Activated T-helper 1 cell treated with anti-CD3 and anti-CD28 coated beads, Interleukin-2, amount 50 U/mL, for 16 hours (primary cell): ENCODE measurements at regions not wholly inside any gene's neighbourhood (a gene's known extent, or its start where the extent isn't known, plus 50 kb on each side); places are given as distances from the start of the nearest gene placed in this dataset.

Experiments used
- DNase-seq, 2 donors: peaks; one replicate each; pipeline ENCODE4 v3.0.0-alpha.2; 2020; ENCODE audit warnings: low read depth in 1 of 2, low spot score in 1 of 2

- no peak for DNase-seq
Measured at GRCh38 chr5:173718469-173718868, 102.0 kb upstream of the BOD1 start.

DNA sequence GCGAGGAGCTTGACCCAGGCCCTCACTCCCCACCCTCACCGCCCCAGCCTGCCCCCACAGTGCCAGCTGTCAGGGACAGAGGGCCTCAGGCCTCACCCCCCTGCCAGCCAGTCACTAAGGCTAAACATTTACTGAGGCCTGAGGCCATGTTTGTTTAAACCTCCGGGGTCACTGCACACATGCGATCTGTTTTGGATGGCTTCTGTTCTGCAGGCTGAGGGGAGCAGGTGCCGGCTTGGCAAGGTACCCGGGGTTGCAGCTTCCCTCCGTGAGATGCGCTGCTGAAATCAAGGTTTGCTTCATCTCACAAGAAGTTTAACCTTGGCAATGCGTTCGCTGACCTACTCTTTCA lies 103.3 kb upstream of the BOD1 start:
- DNase-seq, result no peak

GRCh38 chr5:173720286-173720952 lies 104.0 kb upstream of the BOD1 start:
- DNase-seq, result no peak

DNA sequence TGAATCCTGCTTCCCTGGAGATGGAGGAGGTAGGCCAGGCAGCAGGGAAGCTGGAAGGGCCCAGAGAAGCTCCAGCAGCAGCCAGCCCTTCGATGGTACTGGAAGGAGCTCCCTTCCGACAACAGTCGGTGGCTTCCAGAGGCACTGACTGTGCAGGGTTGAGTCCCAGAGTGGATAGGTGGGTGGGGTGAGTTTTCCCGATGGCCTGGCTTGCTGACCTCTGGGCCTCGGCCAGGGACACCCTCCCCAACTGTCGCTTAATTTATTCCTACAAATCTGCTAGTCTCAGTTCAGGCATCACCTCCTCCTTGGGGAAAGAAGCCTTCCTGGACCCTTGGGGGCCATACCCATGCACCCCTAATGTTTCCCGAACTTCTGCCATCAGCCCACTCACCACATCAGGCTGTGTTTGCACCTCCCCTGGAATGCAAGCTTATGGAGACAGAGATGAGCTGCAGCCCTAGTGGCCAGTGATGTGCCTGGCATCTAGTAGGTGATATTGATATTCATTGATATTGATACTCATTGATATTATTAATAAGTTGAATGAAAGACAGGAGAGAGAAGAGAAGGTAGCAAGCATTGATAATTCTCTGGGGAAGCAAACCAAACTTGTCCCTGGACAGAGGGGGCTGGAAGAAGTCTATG lies 104.6 kb upstream of the BOD1 start:
- no peak for DNase-seq

- DNase-seq, result no peak
Measured at GRCh38 chr5:173721601-173722232, 105.3 kb upstream of the BOD1 start.

- DNase-seq, result no peak
Measured at GRCh38 chr5:173726846-173727557, 110.6 kb upstream of the BOD1 start.

DNA sequence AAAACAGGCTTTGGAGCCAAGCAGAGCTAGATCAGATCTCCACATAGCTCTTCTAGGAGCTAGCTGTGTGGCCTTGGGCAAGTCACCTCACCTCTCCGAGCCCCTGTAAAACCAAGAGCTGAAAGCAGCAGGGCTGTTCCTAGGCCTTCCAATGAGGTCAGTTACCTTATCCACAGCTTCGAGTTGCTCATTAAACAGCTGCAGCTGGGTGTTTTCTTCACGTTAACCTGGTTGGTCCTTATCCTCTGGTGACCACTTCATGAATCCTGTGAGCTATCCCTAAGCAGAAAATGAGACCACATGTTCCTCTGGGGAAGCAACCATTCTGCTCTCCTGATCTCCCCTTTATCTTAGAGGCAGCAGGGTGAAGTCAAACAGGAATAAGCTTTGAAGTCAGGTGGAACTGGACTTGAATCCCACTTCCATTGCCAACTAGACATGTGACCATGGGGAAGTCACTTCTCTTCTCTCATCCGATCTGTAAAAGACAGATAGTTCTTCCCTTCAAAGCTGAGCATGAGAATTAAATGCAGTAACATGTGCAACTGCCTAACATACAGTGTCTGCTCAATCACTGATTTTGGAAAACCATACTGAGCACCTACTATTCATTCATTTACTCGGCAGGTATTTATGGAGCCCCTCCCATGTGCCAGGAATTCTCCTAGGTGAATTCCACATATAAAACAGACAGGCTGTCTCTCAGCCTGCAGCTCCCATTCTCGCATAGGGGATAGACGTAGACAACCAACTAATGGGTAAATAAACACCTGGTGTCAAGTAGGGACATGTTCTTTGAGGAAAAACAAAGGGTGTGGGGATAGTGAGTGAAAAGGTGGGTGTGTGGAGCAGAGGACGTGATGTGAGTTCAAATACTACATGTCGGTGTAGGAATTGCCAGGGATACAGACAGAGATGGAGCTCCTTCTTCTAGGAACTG lies 111.7 kb upstream of the BOD1 start:
- DNase-seq, result no peak

DNA sequence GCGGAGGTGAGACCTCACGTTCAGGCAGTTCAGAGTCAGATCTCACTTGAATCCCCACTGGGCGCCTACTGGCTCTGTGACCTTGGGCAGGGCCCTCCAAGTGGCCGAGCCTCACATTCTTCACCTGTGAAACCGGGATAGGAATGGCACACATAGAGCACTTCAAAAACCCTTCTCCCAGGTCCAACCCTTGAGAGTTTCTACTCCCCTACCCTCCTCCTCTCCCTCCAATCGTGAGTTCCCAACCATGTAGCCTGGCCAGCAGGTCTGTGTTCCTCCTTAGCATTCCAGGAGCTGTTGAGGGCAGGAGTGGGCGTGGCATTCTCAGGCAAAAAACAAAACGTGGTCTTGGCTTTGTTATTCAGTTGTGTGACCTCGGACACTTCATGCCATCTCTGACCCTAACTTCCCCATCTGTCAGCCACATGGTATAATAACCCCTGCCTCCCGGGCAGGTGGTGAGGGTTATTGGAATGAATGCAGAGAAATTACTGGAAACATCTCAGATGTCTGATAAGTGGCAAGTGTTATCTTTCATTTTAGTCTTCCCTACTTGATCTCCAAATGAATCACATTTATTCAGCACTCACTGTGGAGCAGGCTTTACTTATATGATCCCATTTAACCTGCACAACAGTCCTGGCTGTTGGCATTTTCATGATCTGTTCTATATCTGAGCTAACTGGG lies 112.8 kb upstream of the BOD1 start:
- DNase-seq, result no peak

- DNase-seq, result no peak
Measured at GRCh38 chr5:173730632-173731298, 114.3 kb upstream of the BOD1 start.

DNA sequence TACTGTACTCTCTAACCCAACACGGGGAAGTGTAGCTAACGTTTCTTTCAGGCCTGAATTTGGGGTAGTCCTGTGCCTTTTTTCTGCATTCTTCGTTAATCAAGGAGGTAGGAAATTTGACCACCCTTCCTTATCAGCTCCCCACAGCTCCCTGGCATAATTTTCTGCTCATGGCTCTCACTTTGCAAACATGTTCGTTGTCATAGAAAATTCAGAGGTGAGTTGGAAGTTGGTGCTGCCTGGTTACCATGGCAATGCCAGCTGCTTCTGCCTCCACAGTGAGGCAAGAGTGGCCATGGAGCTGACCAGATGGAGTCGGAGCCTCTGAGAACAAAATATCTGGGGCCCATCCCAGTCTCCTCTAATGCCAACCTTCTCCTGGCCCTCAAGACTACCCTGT lies 116.6 kb upstream of the BOD1 start:
- no peak for DNase-seq

GRCh38 chr5:173733425-173733824 lies 117.0 kb upstream of the BOD1 start:
- no peak for DNase-seq

- DNase-seq, result no peak
Measured at GRCh38 chr5:173733831-173734501, 117.5 kb upstream of the BOD1 start.

DNA sequence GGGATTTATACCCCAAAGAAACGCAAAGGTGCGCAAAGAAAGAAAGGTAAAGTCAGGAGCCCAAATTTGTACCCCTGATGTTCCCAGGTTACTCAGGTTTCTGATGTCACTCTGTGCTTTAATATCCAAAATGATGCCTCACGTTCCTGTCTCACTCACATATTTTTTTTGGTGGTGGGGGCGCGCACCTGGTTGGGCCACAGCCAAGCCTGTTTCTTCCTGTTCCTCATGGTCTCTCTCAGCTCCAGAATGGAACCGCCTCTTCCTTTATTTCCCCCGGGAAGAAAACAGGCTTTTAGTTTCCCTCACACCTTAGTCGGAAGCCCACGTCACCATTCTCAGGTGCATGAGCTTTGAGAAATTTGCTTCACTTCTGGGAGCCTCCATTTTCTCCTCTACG lies 118.3 kb upstream of the BOD1 start:
- DNase-seq, result no peak

DNA sequence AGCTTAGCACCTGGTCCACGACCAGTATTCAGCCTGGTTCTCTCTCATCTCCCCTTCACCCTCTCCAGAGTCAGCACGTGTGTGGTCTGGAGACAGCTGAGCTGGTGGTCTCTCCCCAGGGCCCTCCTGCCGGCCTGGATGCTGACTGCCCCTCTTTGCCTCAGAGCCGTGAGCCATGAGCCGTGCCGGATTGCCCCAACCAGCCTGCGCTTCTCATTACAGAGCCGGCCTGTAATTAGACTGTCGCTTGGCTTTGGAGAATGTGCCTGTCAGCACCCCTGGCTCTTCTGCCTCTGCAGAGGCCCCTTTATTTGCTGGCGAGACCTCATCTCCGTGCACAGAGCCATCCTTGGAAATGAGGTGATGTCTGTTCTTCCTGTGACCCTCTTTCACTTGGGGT lies 118.7 kb upstream of the BOD1 start:
- DNase-seq, result no peak

- no peak for DNase-seq
Measured at GRCh38 chr5:173735691-173736090, 119.2 kb upstream of the BOD1 start.

GRCh38 chr5:173736374-173736773 lies 119.9 kb upstream of the BOD1 start:
- DNase-seq, result no peak

DNA sequence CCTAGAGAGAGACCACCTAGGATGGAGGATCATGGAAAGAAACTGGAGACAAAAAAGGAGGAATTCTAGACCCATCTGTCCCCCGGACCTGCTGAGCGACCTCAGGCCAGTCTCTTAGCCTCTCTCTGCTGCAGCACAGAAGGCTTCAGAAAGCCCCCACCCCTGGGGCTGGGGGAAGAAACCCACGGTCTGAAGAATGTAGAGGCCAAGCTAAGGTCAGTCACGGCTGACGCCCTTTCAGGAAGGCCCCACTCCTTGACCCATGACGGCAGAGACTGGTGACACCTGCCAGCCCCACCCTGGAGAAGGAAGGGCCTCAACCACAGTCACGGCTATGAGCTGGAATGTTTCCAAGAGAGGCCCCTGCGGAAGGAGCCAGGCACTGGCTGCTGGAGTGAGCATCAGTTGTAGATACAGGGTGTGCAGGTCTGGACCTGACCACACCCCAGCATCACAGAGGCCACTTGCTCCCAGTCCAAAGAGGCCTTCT lies 120.5 kb upstream of the BOD1 start:
- DNase-seq, result no peak

- DNase-seq, result no peak
Measured at GRCh38 chr5:173739741-173740140, 123.3 kb upstream of the BOD1 start.

GRCh38 chr5:173740400-173740799 lies 124.0 kb upstream of the BOD1 start:
- DNase-seq, result no peak
